ENCODE measurements at regions not wholly inside any gene's neighbourhood (a gene's known extent, or its start where the extent isn't known, plus 50 kb on each side); places are given as distances from the start of the nearest gene placed in this dataset.

GRCh38 chr7:35355199-35355598 lies 101.3 kb upstream of the TBX20 start:
- FAIRE-seq (no peak), DNase-seq (peak in 2 of 5 donors; percentile 8 to 18)
- Histone ChIP-seq H3K27ac (ENCODE audit: low read depth in 2 of 2, low read length in 2 of 2) (no peak overlapping the region), H3K4me3 (ENCODE audit: low read length in 3 of 3) (no peak overlapping the region), H3K9me3 (ENCODE audit: control insufficient read depth in 2 of 3, insufficient read depth in 1 of 3, low read length in 3 of 3) (no peaks in the 10 kb centered on the region), H3K27me3 (ENCODE audit: control insufficient read depth, insufficient read depth, low read length) (no peaks in the 10 kb centered on the region), H3K4me1 (ENCODE audit: control insufficient read depth in 2 of 3, insufficient read depth in 2 of 3, low read depth in 1 of 3, low read length in 3 of 3) (no peaks in the 10 kb centered on the region), H3K36me3 (ENCODE audit: control insufficient read depth in 2 of 3, insufficient read depth in 3 of 3, low read length in 3 of 3) (no peaks in the 10 kb centered on the region), H3K9ac (ENCODE audit: low read length in 3 of 3) (no peak overlapping the region)
- TF ChIP-seq, protein P1, sequence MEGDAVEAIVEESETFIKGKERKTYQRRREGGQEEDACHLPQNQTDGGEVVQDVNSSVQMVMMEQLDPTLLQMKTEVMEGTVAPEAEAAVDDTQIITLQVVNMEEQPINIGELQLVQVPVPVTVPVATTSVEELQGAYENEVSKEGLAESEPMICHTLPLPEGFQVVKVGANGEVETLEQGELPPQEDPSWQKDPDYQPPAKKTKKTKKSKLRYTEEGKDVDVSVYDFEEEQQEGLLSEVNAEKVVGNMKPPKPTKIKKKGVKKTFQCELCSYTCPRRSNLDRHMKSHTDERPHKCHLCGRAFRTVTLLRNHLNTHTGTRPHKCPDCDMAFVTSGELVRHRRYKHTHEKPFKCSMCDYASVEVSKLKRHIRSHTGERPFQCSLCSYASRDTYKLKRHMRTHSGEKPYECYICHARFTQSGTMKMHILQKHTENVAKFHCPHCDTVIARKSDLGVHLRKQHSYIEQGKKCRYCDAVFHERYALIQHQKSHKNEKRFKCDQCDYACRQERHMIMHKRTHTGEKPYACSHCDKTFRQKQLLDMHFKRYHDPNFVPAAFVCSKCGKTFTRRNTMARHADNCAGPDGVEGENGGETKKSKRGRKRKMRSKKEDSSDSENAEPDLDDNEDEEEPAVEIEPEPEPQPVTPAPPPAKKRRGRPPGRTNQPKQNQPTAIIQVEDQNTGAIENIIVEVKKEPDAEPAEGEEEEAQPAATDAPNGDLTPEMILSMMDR (IDR thresholded peaks at IDR 0.05; ENCODE audit: borderline replicate concordance, extremely low read depth, insufficient read depth), result no peak
- intact Hi-C loops (cut with DNase I), result no loop called here

- Histone ChIP-seq H3K27me3 (ENCODE audit: control insufficient read depth, insufficient read depth, low read length) (no peaks in the 10 kb centered on the region), H3K27ac (ENCODE audit: low read depth in 2 of 2, low read length in 2 of 2) (no peak overlapping the region), H3K9ac (ENCODE audit: low read length in 3 of 3) (no peak overlapping the region), H3K9me3 (ENCODE audit: control insufficient read depth in 2 of 3, insufficient read depth in 1 of 3, low read length in 3 of 3) (no peaks in the 10 kb centered on the region), H3K4me3 (ENCODE audit: low read length in 3 of 3) (no peak overlapping the region), H3K4me1 (ENCODE audit: control insufficient read depth in 2 of 3, insufficient read depth in 2 of 3, low read depth in 1 of 3, low read length in 3 of 3) (no peaks in the 10 kb centered on the region), H3K36me3 (ENCODE audit: control insufficient read depth in 2 of 3, insufficient read depth in 3 of 3, low read length in 3 of 3) (no peaks in the 10 kb centered on the region)
- intact Hi-C loops (cut with DNase I), result no loop called here
- no peak for FAIRE-seq
- TF ChIP-seq, protein P1 (IDR thresholded peaks at IDR 0.05; ENCODE audit: borderline replicate concordance, extremely low read depth, insufficient read depth), result no peak
- peak in 2 of 5 donors; percentile 12 to 16 for DNase-seq
Observed at GRCh38 chr7:35353481-35353880, 99.6 kb upstream of the TBX20 start.

GRCh38 chr7:35351466-35351865 lies 97.6 kb upstream of the TBX20 start:
- no peaks in the 10 kb centered on the region for H3K4me1 ChIP-seq (ENCODE audit: control insufficient read depth in 2 of 3, insufficient read depth in 2 of 3, low read depth in 1 of 3, low read length in 3 of 3)
- H3K4me3 ChIP-seq (ENCODE audit: low read length in 3 of 3), result no peak overlapping the region
- FAIRE-seq (no peak), DNase-seq (no peak)
- TF ChIP-seq, protein P1 (IDR thresholded peaks at IDR 0.05; ENCODE audit: borderline replicate concordance, extremely low read depth, insufficient read depth), result no peak
- no peak overlapping the region for H3K9ac ChIP-seq (ENCODE audit: low read length in 3 of 3)
- no peak overlapping the region for H3K27ac ChIP-seq (ENCODE audit: low read depth in 2 of 2, low read length in 2 of 2)
- no peaks in the 10 kb centered on the region for H3K27me3 ChIP-seq (ENCODE audit: control insufficient read depth, insufficient read depth, low read length)
- H3K36me3 ChIP-seq (ENCODE audit: control insufficient read depth in 2 of 3, insufficient read depth in 3 of 3, low read length in 3 of 3), result no peaks in the 10 kb centered on the region
- intact Hi-C loops (cut with DNase I), result no loop called here
- no peaks in the 10 kb centered on the region for H3K9me3 ChIP-seq (ENCODE audit: control insufficient read depth in 2 of 3, insufficient read depth in 1 of 3, low read length in 3 of 3)
